ENCODE measurements at regions not wholly inside any gene's neighbourhood (a gene's known extent, or its start where the extent isn't known, plus 50 kb on each side); places are given as distances from the start of the nearest gene placed in this dataset.

DNA sequence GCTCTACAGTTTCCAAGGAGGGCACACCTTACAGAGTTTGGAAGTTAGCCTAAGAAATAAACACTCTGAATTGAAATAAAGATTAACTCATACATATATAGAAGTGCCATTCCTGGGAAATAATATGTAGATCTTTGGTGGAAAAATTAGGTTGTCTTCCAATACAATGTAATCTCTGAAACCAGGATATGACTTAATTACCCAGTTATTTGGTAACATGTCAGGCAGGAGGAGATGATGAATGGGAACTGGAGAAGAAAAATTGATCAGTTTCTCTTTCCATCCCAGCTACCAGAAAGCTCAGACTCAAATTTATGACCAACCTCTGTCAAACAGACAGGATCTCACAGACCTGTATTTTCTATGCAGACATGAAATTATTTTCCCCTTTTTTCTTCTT, 215.2 kb upstream of the SNX2 start:
- TF ChIP-seq, protein P1, sequence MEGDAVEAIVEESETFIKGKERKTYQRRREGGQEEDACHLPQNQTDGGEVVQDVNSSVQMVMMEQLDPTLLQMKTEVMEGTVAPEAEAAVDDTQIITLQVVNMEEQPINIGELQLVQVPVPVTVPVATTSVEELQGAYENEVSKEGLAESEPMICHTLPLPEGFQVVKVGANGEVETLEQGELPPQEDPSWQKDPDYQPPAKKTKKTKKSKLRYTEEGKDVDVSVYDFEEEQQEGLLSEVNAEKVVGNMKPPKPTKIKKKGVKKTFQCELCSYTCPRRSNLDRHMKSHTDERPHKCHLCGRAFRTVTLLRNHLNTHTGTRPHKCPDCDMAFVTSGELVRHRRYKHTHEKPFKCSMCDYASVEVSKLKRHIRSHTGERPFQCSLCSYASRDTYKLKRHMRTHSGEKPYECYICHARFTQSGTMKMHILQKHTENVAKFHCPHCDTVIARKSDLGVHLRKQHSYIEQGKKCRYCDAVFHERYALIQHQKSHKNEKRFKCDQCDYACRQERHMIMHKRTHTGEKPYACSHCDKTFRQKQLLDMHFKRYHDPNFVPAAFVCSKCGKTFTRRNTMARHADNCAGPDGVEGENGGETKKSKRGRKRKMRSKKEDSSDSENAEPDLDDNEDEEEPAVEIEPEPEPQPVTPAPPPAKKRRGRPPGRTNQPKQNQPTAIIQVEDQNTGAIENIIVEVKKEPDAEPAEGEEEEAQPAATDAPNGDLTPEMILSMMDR (IDR thresholded peaks at IDR 0.05), result no peak
- TF ChIP-seq EP300 (IDR thresholded peaks at IDR 0.05; ENCODE audit: borderline replicate concordance in 1 of 2, low read depth in 1 of 2, low read length in 1 of 2), result no peak
